ENCODE measurements at regions not wholly inside any gene's neighbourhood (a gene's known extent, or its start where the extent isn't known, plus 50 kb on each side); places are given as distances from the start of the nearest gene placed in this dataset.

- no peak overlapping the region for H3K4me3 ChIP-seq (replicated peaks; ENCODE audit: low read depth, low read length)
- DNase-seq (ENCODE audit: extremely low read depth, low read depth): no peak
- TF ChIP-seq CTCF (IDR thresholded peaks at IDR 0.05; ENCODE audit: low read depth, low read length, missing control alignments): no peak
Observed at GRCh38 chr3:164927728-164928127, 150.6 kb downstream of the SI start.

- no peak for DNase-seq (ENCODE audit: extremely low read depth, low read depth)
- no peak overlapping the region for H3K4me3 ChIP-seq (replicated peaks; ENCODE audit: low read depth, low read length)
- TF ChIP-seq CTCF (IDR thresholded peaks at IDR 0.05; ENCODE audit: low read depth, low read length, missing control alignments): no peak
Observed at GRCh38 chr3:164918905-164919304, 159.4 kb downstream of the SI start.

- DNase-seq (ENCODE audit: extremely low read depth, low read depth): no peak
- H3K4me3 ChIP-seq (replicated peaks; ENCODE audit: low read depth, low read length): no peak overlapping the region
- no peak for TF ChIP-seq CTCF (IDR thresholded peaks at IDR 0.05; ENCODE audit: low read depth, low read length, missing control alignments)
Observed at GRCh38 chr3:164912916-164913315, 165.4 kb downstream of the SI start.

- DNase-seq (ENCODE audit: extremely low read depth, low read depth): no peak
- H3K4me3 ChIP-seq (replicated peaks; ENCODE audit: low read depth, low read length): no peak overlapping the region
- no peak for TF ChIP-seq CTCF (IDR thresholded peaks at IDR 0.05; ENCODE audit: low read depth, low read length, missing control alignments)
Observed at GRCh38 chr3:164903820-164904451, 174.4 kb downstream of the SI start.

- TF ChIP-seq CTCF (IDR thresholded peaks at IDR 0.05; ENCODE audit: low read depth, low read length, missing control alignments): no peak
- no peak for DNase-seq (ENCODE audit: extremely low read depth, low read depth)
- no peak overlapping the region for H3K4me3 ChIP-seq (replicated peaks; ENCODE audit: low read depth, low read length)
Observed at GRCh38 chr3:164897342-164897741, 181.0 kb downstream of the SI start.

GRCh38 chr3:164890061-164890460 is 188.2 kb downstream of the SI start:
- TF ChIP-seq CTCF (IDR thresholded peaks at IDR 0.05; ENCODE audit: low read depth, low read length, missing control alignments): no peak
- DNase-seq (ENCODE audit: extremely low read depth, low read depth): no peak
- no peak overlapping the region for H3K4me3 ChIP-seq (replicated peaks; ENCODE audit: low read depth, low read length)

GRCh38 chr3:164883171-164883570 is 195.1 kb downstream of the SI start:
- TF ChIP-seq CTCF (IDR thresholded peaks at IDR 0.05; ENCODE audit: low read depth, low read length, missing control alignments): no peak

More at GRCh38 chr3:164883171-164883570, 195.1 kb downstream of the SI start:
- H3K4me3 ChIP-seq (replicated peaks; ENCODE audit: low read depth, low read length): no peak overlapping the region
- DNase-seq (ENCODE audit: extremely low read depth, low read depth): no peak

Data from HFF-Myc (cell line).